H1 (cell line): ENCODE measurements at regions not wholly inside any gene's neighbourhood (a gene's known extent, or its start where the extent isn't known, plus 50 kb on each side); places are given as distances from the start of the nearest gene placed in this dataset.

Experiments
- CTCF ChIA-PET: fragments of 300-600 bp; sonication (Branson Sonifier 250); formaldehyde crosslinking; loops from one replicate; lab custom pipeline; 2021; ENCODE audit not compliant: partially characterized antibody; lab: Charles Lee
- POLR2A ChIA-PET: fragments of 300-600 bp; sonication (Branson Sonifier 250); formaldehyde crosslinking; loops from one replicate; lab custom pipeline; 2021; ENCODE audit warnings: inconsistent platforms; ENCODE audit not compliant: partially characterized antibody; lab: Charles Lee
- DNase-seq, 2 experiments: peaks; one replicate each; pipeline versions ENCODE4 v3.0.0 to v3.0.0-alpha.2; 2010 to 2022; ENCODE audit warnings: low spot score in 2 of 2, low read depth in 1 of 2, mixed read lengths in 1 of 2
- FAIRE-seq: peaks from 2 replicates; lab custom pipeline; 2011; peaks lifted over from hg19 to GRCh38; lab: Jason Lieb, UNC
- H2AFZ ChIP-seq: 2 replicates; pipeline ENCODE4 v1.8.1; 2012; ENCODE audit warnings: low read length, inconsistent platforms
- H2AK5ac ChIP-seq: 2 replicates; pipeline ENCODE4 v1.6.1; 2013; ENCODE audit warnings: low read depth, low read length
- H2BK120ac ChIP-seq: replicated peaks from 2 replicates; pipeline ENCODE3; 2013; ENCODE audit warnings: low read depth, low read length, inconsistent platforms
- H2BK12ac ChIP-seq: 2 replicates; pipeline ENCODE4 v1.6.1; 2013; ENCODE audit warnings: low read depth, low read length
- H2BK15ac ChIP-seq: 2 replicates; pipeline ENCODE4 v1.6.1; 2013; ENCODE audit warnings: low read length
- H2BK20ac ChIP-seq: 2 replicates; pipeline ENCODE4 v1.6.1; 2013; ENCODE audit warnings: low read length
- H2BK5ac ChIP-seq: 2 replicates; pipeline ENCODE4 v1.6.1; 2013; ENCODE audit warnings: low read depth, low read length
- H3K14ac ChIP-seq: 2 replicates; pipeline ENCODE4 v1.6.1; 2013; ENCODE audit warnings: inconsistent platforms; ENCODE audit not compliant: insufficient read length
- H3K18ac ChIP-seq: 2 replicates; pipeline ENCODE4 v1.6.1; 2013; ENCODE audit warnings: low read length; ENCODE audit errors: extremely low read depth
- H3K23ac ChIP-seq: 2 replicates; pipeline ENCODE4 v1.6.1; 2013; ENCODE audit warnings: inconsistent platforms; ENCODE audit not compliant: insufficient read length
- H3K23me2 ChIP-seq: 2 replicates; pipeline ENCODE4 v1.6.1; 2013; ENCODE audit warnings: low read depth, low read length
- H3K27ac ChIP-seq: 2 replicates; pipeline ENCODE4 v1.6.1; 2011; ENCODE audit warnings: low read depth, low read length, inconsistent platforms
- H3K27me3 ChIP-seq, 4 experiments: replicated peaks in 1 of 4; 1 replicate in 1 of 4; 2 replicates in 3 of 4; pipeline versions ENCODE4 v1.6.1 to v1.8.1; 2011 to 2013; ENCODE audit warnings: low read length in 3 of 4, mild to moderate bottlenecking in 3 of 4, inconsistent platforms in 2 of 4, mixed read lengths in 2 of 4, moderate library complexity in 1 of 4; ENCODE audit not compliant: control insufficient read depth in 3 of 4, insufficient read depth in 3 of 4; ENCODE audit errors: extremely low read depth in 1 of 4
- H3K36me3 ChIP-seq, 4 experiments: 2 replicates each; pipeline versions ENCODE4 v1.6.1 to v1.8.1; 2011 to 2013; ENCODE audit warnings: mild to moderate bottlenecking in 4 of 4, low read length in 3 of 4, moderate library complexity in 2 of 4, control low read depth in 1 of 4, inconsistent platforms in 1 of 4; ENCODE audit not compliant: insufficient read depth in 4 of 4, control insufficient read depth in 2 of 4
- H3K4ac ChIP-seq: replicated peaks from 2 replicates; pipeline ENCODE3; 2013; ENCODE audit warnings: low read length, low read depth, mixed read lengths, inconsistent platforms; ENCODE audit not compliant: insufficient read length
- H3K4me1 ChIP-seq, 4 experiments: replicated peaks in 1 of 4; 1 replicate in 1 of 4; 2 replicates in 3 of 4; pipeline versions ENCODE4 v1.6.1 to v1.8.1; 2011 to 2013; ENCODE audit warnings: low read length in 3 of 4, inconsistent platforms in 2 of 4, mixed read lengths in 1 of 4; ENCODE audit not compliant: insufficient read depth in 4 of 4, control insufficient read depth in 3 of 4
- H3K4me2 ChIP-seq, 2 experiments: 2 replicates each; pipeline versions ENCODE4 v1.6.1 to v1.8.1; 2011 to 2013; ENCODE audit warnings: low read depth in 2 of 2, low read length in 2 of 2, control low read depth in 1 of 2, inconsistent platforms in 1 of 2, mild to moderate bottlenecking in 1 of 2; ENCODE audit not compliant: insufficient read depth in 1 of 2
- H3K4me3 ChIP-seq, 4 experiments: fragments of 200-600, 300-600 bp in 1 of 4; sonication (generic), shearing (Covaris generic), sonication (Bioruptor Twin) in 1 of 4; 2 replicates each; pipeline versions ENCODE4 v1.5.1 to v1.8.1; 2011 to 2016; ENCODE audit warnings: low read length in 4 of 4, low read depth in 3 of 4, control low read depth in 2 of 4, inconsistent platforms in 2 of 4, mild to moderate bottlenecking in 2 of 4, mixed read lengths in 1 of 4, moderate library complexity in 1 of 4; ENCODE audit not compliant: insufficient read depth in 2 of 4; ENCODE audit errors: extremely low read depth in 1 of 4
- H3K56ac ChIP-seq: replicated peaks from 2 replicates; pipeline ENCODE3; 2013; ENCODE audit warnings: low read depth, mild to moderate bottlenecking, mixed read lengths, low read length, inconsistent platforms; ENCODE audit not compliant: insufficient read length
- H3K79me1 ChIP-seq: 2 replicates; pipeline ENCODE4 v1.6.1; 2013; ENCODE audit warnings: low read depth, low read length, control low read depth
- H3K79me2 ChIP-seq, 2 experiments: 2 replicates each; pipeline versions ENCODE4 v1.6.1 to v1.8.1; 2012 to 2013; ENCODE audit warnings: low read length in 2 of 2, mild to moderate bottlenecking in 2 of 2, inconsistent platforms in 1 of 2; ENCODE audit not compliant: insufficient read depth in 2 of 2, control insufficient read depth in 1 of 2
- H3K9ac ChIP-seq, 4 experiments: replicated peaks in 1 of 4; 1 replicate in 1 of 4; 2 replicates in 3 of 4; pipeline versions ENCODE4 v1.6.1 to v1.8.1; 2011 to 2013; ENCODE audit warnings: low read depth in 3 of 4, low read length in 3 of 4, control low read depth in 2 of 4, mild to moderate bottlenecking in 2 of 4, moderate library complexity in 2 of 4, inconsistent platforms in 1 of 4; ENCODE audit errors: extremely low read depth in 1 of 4
- H3K9me3 ChIP-seq, 2 experiments: 2 replicates each; pipeline versions ENCODE4 v1.6.1 to v1.8.1; 2012 to 2013; ENCODE audit warnings: mild to moderate bottlenecking in 2 of 2, moderate library complexity in 2 of 2, control low read depth in 1 of 2, inconsistent platforms in 1 of 2, low read depth in 1 of 2, low read length in 1 of 2, mixed read lengths in 1 of 2; ENCODE audit not compliant: insufficient read depth in 2 of 2
- H4K20me1 ChIP-seq, 2 experiments: replicated peaks in 1 of 2; 2 replicates each; pipeline versions ENCODE3 to v1.8.1; 2011 to 2013; ENCODE audit warnings: inconsistent platforms in 2 of 2, low read length in 2 of 2, mild to moderate bottlenecking in 1 of 2; ENCODE audit not compliant: insufficient read depth in 2 of 2, control insufficient read depth in 1 of 2
- H4K5ac ChIP-seq: 2 replicates; pipeline ENCODE4 v1.6.1; 2013; ENCODE audit warnings: low read length, low read depth, mixed read lengths, inconsistent platforms; ENCODE audit not compliant: insufficient read length
- H4K8ac ChIP-seq: 2 replicates; pipeline ENCODE4 v1.8.0; 2013; ENCODE audit warnings: mild to moderate bottlenecking, moderate library complexity, low read length, inconsistent platforms; ENCODE audit not compliant: insufficient read depth; ENCODE audit errors: extremely low read depth
- H4K91ac ChIP-seq: replicated peaks from 2 replicates; pipeline ENCODE3; 2013; ENCODE audit warnings: low read length, mixed read lengths, inconsistent platforms; ENCODE audit not compliant: insufficient read length
- CBX5 ChIP-seq: fragments of 300-800, 300-1000 bp; sonication (generic); IDR thresholded peaks from 2 replicates; pipeline ENCODE4 v1.7.1; 2016; ENCODE audit warnings: antibody characterized with exemption, low read length, low read depth
- FOSL1 ChIP-seq: IDR thresholded peaks from 2 replicates; pipeline ENCODE4 v1.6.1; 2011; ENCODE audit warnings: mild to moderate bottlenecking, low read depth, low read length, moderate library complexity; ENCODE audit not compliant: insufficient read depth
- GABPA ChIP-seq: IDR thresholded peaks from 2 replicates; pipeline ENCODE4 v1.6.1; 2011; ENCODE audit warnings: mild to moderate bottlenecking, low read length, moderate library complexity, borderline replicate concordance; ENCODE audit not compliant: insufficient read depth
- HDAC2 ChIP-seq, 2 experiments: fragments of 300-600 bp in 1 of 2; sonication (generic) in 1 of 2; IDR thresholded peaks; 2 replicates each; pipeline ENCODE4 v1.6.1; 2011 to 2012; ENCODE audit warnings: low read depth in 2 of 2, low read length in 2 of 2, mild to moderate bottlenecking in 2 of 2, moderate library complexity in 2 of 2, borderline replicate concordance in 1 of 2, inconsistent platforms in 1 of 2
- HDAC6 ChIP-seq: IDR thresholded peaks from one replicate; pipeline ENCODE4 v1.7.1; 2012; ENCODE audit warnings: low read depth, mild to moderate bottlenecking, inconsistent platforms, low read length, moderate library complexity
- POLR2AphosphoS5 ChIP-seq: IDR thresholded peaks from 2 replicates; pipeline ENCODE4 v1.6.1; 2011; ENCODE audit warnings: low read depth, low read length
- POU5F1 ChIP-seq: IDR thresholded peaks from 2 replicates; pipeline ENCODE4 v1.6.1; 2011; ENCODE audit warnings: low read depth, mild to moderate bottlenecking, low read length, moderate library complexity
- RAD21 ChIP-seq, 2 experiments: IDR thresholded peaks in 1 of 2; conservative IDR thresholded peaks in 1 of 2; 2 replicates each; pipeline ENCODE4 v1.6.1; 2011; ENCODE audit warnings: low read depth in 2 of 2, low read length in 2 of 2, improper control_type of control experiment in 1 of 2, inconsistent platforms in 1 of 2, mild to moderate bottlenecking in 1 of 2, moderate library complexity in 1 of 2
- SIN3A ChIP-seq, 2 experiments: IDR thresholded peaks in 1 of 2; conservative IDR thresholded peaks in 1 of 2; 2 replicates each; pipeline ENCODE4 v1.6.1; 2011 to 2012; ENCODE audit warnings: low read length in 2 of 2, improper control_type of control experiment in 1 of 2, low read depth in 1 of 2, mild to moderate bottlenecking in 1 of 2
- SP2 ChIP-seq: IDR thresholded peaks from 2 replicates; pipeline ENCODE4 v1.6.1; 2012; ENCODE audit warnings: mild to moderate bottlenecking, low read length, inconsistent platforms
- SRF ChIP-seq: IDR thresholded peaks from 2 replicates; pipeline ENCODE4 v1.6.1; 2011; ENCODE audit warnings: mild to moderate bottlenecking, low read depth, low read length, moderate library complexity
- SUZ12 ChIP-seq: fragments of 200-600 bp; sonication (generic); IDR thresholded peaks from 2 replicates; pipeline ENCODE4 v1.6.1; 2012; ENCODE audit warnings: mild to moderate bottlenecking, inconsistent platforms, low read length, moderate library complexity, mixed read lengths
- WGBS, 2 experiments: shearing (Covaris generic) in 1 of 2; methylation state at CpG; one replicate each; pipeline versions ENCODE4 v1.1.6 to v1.1.7; 2013 to 2015; ENCODE audit warnings: low lambda C conversion rate in 2 of 2, mixed read lengths in 2 of 2, inconsistent platforms in 1 of 2, low coverage in 1 of 2, missing lambda C conversion rate in 1 of 2; ENCODE audit not compliant: insufficient replicate concordance in 2 of 2, insufficient coverage in 1 of 2, insufficient read length in 1 of 2; ENCODE audit errors: extremely low coverage in 1 of 2, missing lambda C conversion rate in 1 of 2; 5-methylcytosine and 5-hydroxymethylcytosine counted together

DNA sequence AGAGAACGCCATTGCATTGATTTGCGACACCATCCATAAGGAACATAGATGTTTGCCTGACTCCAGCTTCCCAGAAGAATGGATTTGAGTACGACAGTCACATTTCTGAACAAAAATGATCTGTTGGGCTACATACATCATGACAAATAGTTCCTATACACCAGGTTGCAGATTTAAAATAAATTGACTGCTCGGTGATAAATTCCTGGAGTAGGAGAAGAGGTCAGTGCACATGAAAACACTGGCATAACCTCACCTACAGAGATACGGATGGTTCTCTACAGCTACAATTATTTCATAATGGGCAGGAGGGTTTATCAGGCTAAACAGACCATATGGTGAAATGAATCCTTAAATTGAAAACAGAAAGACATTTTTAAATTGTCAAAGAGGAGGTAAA is 316.5 kb upstream of the ADARB2 start:
- no peaks in the 10 kb centered on the region for H4K20me1 ChIP-seq
- DNase-seq (no peak), FAIRE-seq (no peak)
- WGBS, 2 experiments = 90% methylated on average over 5 of the region's 5 CpGs; no CpG with 5 or more reads in 1 of the 2 experiments
- H3K9ac ChIP-seq = no peak overlapping the region
- H3K14ac ChIP-seq = no peak overlapping the region
- no peak overlapping the region for H2BK5ac ChIP-seq
- no peak overlapping the region for H3K4me3 ChIP-seq
- no peaks in the 10 kb centered on the region for H3K9me3 ChIP-seq
- POLR2A ChIA-PET = no interaction called here
- H3K79me1 ChIP-seq = no peaks in the 10 kb centered on the region
- no peak overlapping the region for H3K18ac ChIP-seq
- H3K23me2 ChIP-seq = no peaks in the 10 kb centered on the region
- no peaks in the 10 kb centered on the region for H3K36me3 ChIP-seq
- no peak overlapping the region for H4K91ac ChIP-seq
- no peak overlapping the region for H2BK120ac ChIP-seq
- H2AK5ac ChIP-seq = no peak overlapping the region
- no peaks in the 10 kb centered on the region for H3K79me2 ChIP-seq
- H2AFZ ChIP-seq = no peak overlapping the region
- no peak overlapping the region for H2BK15ac ChIP-seq
- H3K23ac ChIP-seq = no peak overlapping the region
- CTCF ChIA-PET = interaction anchor here (1.0 kb wide), 1 partner anchor 28 kb away, joined by 3 read pairs; no protein-coding TSS in a partner anchor
- no peak overlapping the region for H3K4ac ChIP-seq
- no peak overlapping the region for H3K56ac ChIP-seq
- no peaks in the 10 kb centered on the region for H3K27me3 ChIP-seq
- H4K5ac ChIP-seq = no peak overlapping the region
- no peak overlapping the region for H4K8ac ChIP-seq
- no peak overlapping the region for H2BK12ac ChIP-seq
- H3K4me1 ChIP-seq = no peaks in the 10 kb centered on the region; a peak in 1 of 7 replicates
- H3K27ac ChIP-seq = no peak overlapping the region
- TF ChIP-seq HDAC2 (IDR thresholded peaks at IDR 0.05; ENCODE audit: borderline replicate concordance in 1 of 2, low read depth in 2 of 2, low read length in 2 of 2) (no peak), SRF (no peak), RAD21 (IDR thresholded peaks at IDR 0.05 in 1 of 2, conservative IDR thresholded peaks at IDR 0.05 in 1 of 2; ENCODE audit: low read depth in 2 of 2, low read length in 2 of 2) (no peak), SUZ12 (no peak), SP2 (no peak), POU5F1 (no peak), SIN3A (conservative IDR thresholded peaks at IDR 0.05 in 1 of 2, IDR thresholded peaks at IDR 0.05 in 1 of 2; ENCODE audit: low read depth in 1 of 2, low read length in 2 of 2) (no peak), GABPA (no peak), POLR2AphosphoS5 (no peak), FOSL1 (no peak), HDAC6 (no peak), CBX5 (no peak)
- TF ChIP-seq, all 59 proteins: peak for 0
- no peak overlapping the region for H2BK20ac ChIP-seq
- no peak overlapping the region for H3K4me2 ChIP-seq
